ENCODE measurements at regions not wholly inside any gene's neighbourhood (a gene's known extent, or its start where the extent isn't known, plus 50 kb on each side); places are given as distances from the start of the nearest gene placed in this dataset.

GRCh38 chr1:239547987-239548386, 161.6 kb downstream of the CHRM3 start:
- no peaks in the 10 kb centered on the region for H3K9me3 ChIP-seq
- H3K27ac ChIP-seq, result no peak overlapping the region
- WGBS, result 83% methylated on average over 2 of the region's 2 CpGs
- H3K4me3 ChIP-seq, result no peak overlapping the region
- DNase-seq (ENCODE audit: low spot score in 2 of 2), result no peak
- no peaks in the 10 kb centered on the region for H3K27me3 ChIP-seq
- TF ChIP-seq EP300 (IDR thresholded peaks at IDR 0.05) (no peak), CTCF (IDR thresholded peaks at IDR 0.05) (no peak), POLR2A (IDR thresholded peaks at IDR 0.05) (no peak), POLR2AphosphoS5 (IDR thresholded peaks at IDR 0.05) (no peak)
- H3K36me3 ChIP-seq, result no peaks in the 10 kb centered on the region
- no peaks in the 10 kb centered on the region for H3K4me1 ChIP-seq

DNA sequence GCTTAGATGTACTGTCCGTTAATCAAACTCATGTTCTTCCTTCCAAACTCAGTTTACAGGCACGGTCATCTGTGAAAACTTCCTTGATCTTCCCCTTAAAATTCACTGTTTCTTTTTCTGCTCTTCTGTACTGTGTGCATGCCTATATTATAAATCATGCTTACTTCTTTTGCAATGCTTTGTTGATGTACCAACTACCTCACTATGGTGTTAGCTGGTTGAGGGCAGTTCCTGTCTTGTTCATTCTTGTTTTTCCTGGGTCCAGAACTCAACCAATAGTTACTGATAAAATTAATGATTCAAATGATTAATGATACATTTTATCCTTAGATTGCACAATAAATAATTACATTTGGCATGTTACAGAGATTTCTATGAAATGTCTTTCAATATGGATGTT, 163.8 kb downstream of the CHRM3 start:
- no peak overlapping the region for H3K4me3 ChIP-seq
- 53% methylated on average over 2 of the region's 2 CpGs for WGBS
- DNase-seq (ENCODE audit: low spot score in 2 of 2), result no peak
- no peaks in the 10 kb centered on the region for H3K36me3 ChIP-seq
- no peak overlapping the region for H3K27ac ChIP-seq
- TF ChIP-seq EP300 (IDR thresholded peaks at IDR 0.05) (no peak), CTCF (IDR thresholded peaks at IDR 0.05) (no peak), POLR2AphosphoS5 (IDR thresholded peaks at IDR 0.05) (no peak), POLR2A (IDR thresholded peaks at IDR 0.05) (no peak)
- H3K27me3 ChIP-seq, result no peaks in the 10 kb centered on the region
- H3K4me1 ChIP-seq, result no peaks in the 10 kb centered on the region
- no peaks in the 10 kb centered on the region for H3K9me3 ChIP-seq

DNA sequence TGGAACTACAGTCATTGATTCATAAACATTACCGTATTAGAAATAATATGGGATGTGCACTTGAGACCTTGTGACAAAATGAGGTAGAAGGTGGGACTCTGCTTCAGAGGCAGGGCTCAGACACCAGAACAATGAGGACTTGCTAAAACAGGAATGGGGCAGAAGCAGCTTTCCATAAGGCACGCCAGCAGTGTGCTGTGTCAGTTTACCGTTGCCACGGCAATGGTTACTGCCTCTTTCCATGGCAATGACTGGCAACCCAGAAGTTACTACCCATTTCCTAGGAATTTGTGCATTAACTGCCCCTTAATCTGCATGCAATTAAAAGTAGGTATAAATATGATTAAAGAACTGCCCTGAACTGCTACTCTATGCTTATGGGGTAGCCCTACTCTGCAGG, 169.0 kb downstream of the CHRM3 start:
- Histone ChIP-seq H3K4me1 (no peaks in the 10 kb centered on the region), H3K9me3 (no peaks in the 10 kb centered on the region), H3K4me3 (no peak overlapping the region), H3K36me3 (no peaks in the 10 kb centered on the region), H3K27me3 (no peaks in the 10 kb centered on the region), H3K27ac (no peak overlapping the region)
- DNase-seq (ENCODE audit: low spot score in 2 of 2), result no peak
- WGBS, result 66% methylated on average over 4 of the region's 4 CpGs
- TF ChIP-seq POLR2A (IDR thresholded peaks at IDR 0.05) (no peak), CTCF (IDR thresholded peaks at IDR 0.05) (no peak), POLR2AphosphoS5 (IDR thresholded peaks at IDR 0.05) (no peak), EP300 (IDR thresholded peaks at IDR 0.05) (no peak)

- H3K9me3 ChIP-seq, result no peaks in the 10 kb centered on the region
- DNase-seq (ENCODE audit: low spot score in 2 of 2), result no peak
- 80% methylated on average over 2 of the region's 2 CpGs for WGBS
- H3K27ac ChIP-seq, result no peak overlapping the region
- no peaks in the 10 kb centered on the region for H3K4me1 ChIP-seq
- no peaks in the 10 kb centered on the region for H3K27me3 ChIP-seq
- no peak overlapping the region for H3K4me3 ChIP-seq
- no peaks in the 10 kb centered on the region for H3K36me3 ChIP-seq
- TF ChIP-seq EP300 (IDR thresholded peaks at IDR 0.05), result no peak
- TF ChIP-seq POLR2AphosphoS5 (IDR thresholded peaks at IDR 0.05), result no peak
- TF ChIP-seq POLR2A (IDR thresholded peaks at IDR 0.05), result no peak
- no peak for TF ChIP-seq CTCF (IDR thresholded peaks at IDR 0.05)
Observed at GRCh38 chr1:239558559-239558958, 172.2 kb downstream of the CHRM3 start.

DNA sequence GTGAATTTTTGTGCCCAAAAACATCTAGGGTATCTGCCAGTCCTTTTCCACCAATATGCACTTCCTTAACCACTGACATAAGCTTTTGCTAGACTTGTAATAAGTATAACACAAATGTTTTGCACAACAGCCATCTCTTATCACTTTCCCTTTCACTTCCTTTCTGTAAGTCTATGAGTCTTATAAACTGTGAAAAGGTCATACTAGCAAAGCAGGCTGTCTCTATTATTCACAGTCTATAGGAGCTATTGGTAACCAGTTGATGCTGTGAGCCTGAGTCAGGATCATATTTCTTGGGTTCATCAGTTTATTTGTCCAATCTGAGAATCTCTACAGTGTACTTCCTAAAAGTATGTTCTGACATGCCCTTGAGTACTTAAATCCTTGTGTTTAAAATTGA, 172.6 kb downstream of the CHRM3 start:
- TF ChIP-seq POLR2AphosphoS5 (IDR thresholded peaks at IDR 0.05) (no peak), POLR2A (IDR thresholded peaks at IDR 0.05) (no peak), EP300 (IDR thresholded peaks at IDR 0.05) (no peak), CTCF (IDR thresholded peaks at IDR 0.05) (no peak)
- no peak for DNase-seq (ENCODE audit: low spot score in 2 of 2)
- Histone ChIP-seq H3K36me3 (no peaks in the 10 kb centered on the region), H3K4me1 (no peaks in the 10 kb centered on the region), H3K27ac (no peak overlapping the region), H3K27me3 (no peaks in the 10 kb centered on the region), H3K4me3 (no peak overlapping the region), H3K9me3 (no peaks in the 10 kb centered on the region)

Data from suprapubic skin (tissue), 4 donors.